Lower lobe of right lung (tissue), 2 donors: ENCODE measurements at regions not wholly inside any gene's neighbourhood (a gene's known extent, or its start where the extent isn't known, plus 50 kb on each side); places are given as distances from the start of the nearest gene placed in this dataset.

Experiments used
- ATAC-seq, 2 donors: fragments of 200-7000 bp; cut with Tn5 transposase; one replicate each; pipeline ENCODE4 v1.9.1; 2020 to 2022; ENCODE audit warnings: mild to moderate bottlenecking in 2 of 2, moderate library complexity in 2 of 2
- DNase-seq: peaks from one replicate; pipeline ENCODE4 v3.0.0-alpha.2; 2020
- H3K27ac ChIP-seq: fragments of 200-600 bp; one replicate; pipeline ENCODE4 v1.8.0; 2022
- H3K27me3 ChIP-seq: fragments of 200-600 bp; one replicate; pipeline ENCODE4 v1.8.0; 2022; ENCODE audit warnings: low read depth
- H3K36me3 ChIP-seq: fragments of 200-600 bp; one replicate; pipeline ENCODE4 v1.8.0; 2022; ENCODE audit warnings: mild to moderate bottlenecking
- H3K4me1 ChIP-seq: fragments of 200-600 bp; one replicate; pipeline ENCODE4 v1.8.0; 2022
- H3K4me3 ChIP-seq: fragments of 200-600 bp; one replicate; pipeline ENCODE4 v1.8.0; 2022; ENCODE audit warnings: mild to moderate bottlenecking
- H3K9me3 ChIP-seq: fragments of 200-600 bp; one replicate; pipeline ENCODE4 v1.8.0; 2022
- CTCF ChIP-seq: fragments of 200-600 bp; IDR thresholded peaks from one replicate; pipeline ENCODE4 v1.8.0; 2022; ENCODE audit warnings: antibody characterized with exemption, mild to moderate bottlenecking
- intact Hi-C: fragments of 100-400 bp; cut with DNase I; formaldehyde crosslinking; loops from one replicate; pipeline ENCODE4 v1.11.0; 2022
- donor health status: DM: no; HTN: yes; CAD: no; lungs with severe emphysema.

- H3K27ac ChIP-seq: no peak overlapping the region
- ATAC-seq: no peak
- H3K9me3 ChIP-seq: no peaks in the 10 kb centered on the region
- TF ChIP-seq CTCF: no peak
- DNase-seq: no peak
- intact Hi-C loops: no loop called here
- no peaks in the 10 kb centered on the region for H3K27me3 ChIP-seq
- no peak overlapping the region for H3K4me3 ChIP-seq
- no peaks in the 10 kb centered on the region for H3K4me1 ChIP-seq
- H3K36me3 ChIP-seq: no peaks in the 10 kb centered on the region
Measured at GRCh38 chr2:34652636-34653035, 1053.5 kb upstream of the FAM98A start.

- Histone ChIP-seq H3K4me3 (no peak overlapping the region), H3K27ac (no peak overlapping the region), H3K27me3 (no peaks in the 10 kb centered on the region), H3K36me3 (no peaks in the 10 kb centered on the region), H3K4me1 (no peaks in the 10 kb centered on the region), H3K9me3 (no peaks in the 10 kb centered on the region)
- intact Hi-C loops: no loop called here
- DNase-seq (no peak), ATAC-seq (no peak)
- no peak for TF ChIP-seq CTCF
Measured at GRCh38 chr2:34646901-34647300, 1047.8 kb upstream of the FAM98A start.

GRCh38 chr2:34632327-34632726, 1033.2 kb upstream of the FAM98A start:
- ATAC-seq (no peak), DNase-seq (no peak)
- peaks cover 5% of the 10 kb centered on the region for H3K9me3 ChIP-seq
- H3K36me3 ChIP-seq: no peaks in the 10 kb centered on the region
- no peak overlapping the region for H3K4me3 ChIP-seq
- H3K27me3 ChIP-seq: no peaks in the 10 kb centered on the region
- intact Hi-C loops: no loop called here
- H3K27ac ChIP-seq: no peak overlapping the region
- TF ChIP-seq CTCF: no peak
- H3K4me1 ChIP-seq: no peaks in the 10 kb centered on the region

GRCh38 chr2:34627003-34627402, 1027.9 kb upstream of the FAM98A start:
- Histone ChIP-seq H3K36me3 (no peaks in the 10 kb centered on the region), H3K4me3 (no peak overlapping the region), H3K4me1 (no peaks in the 10 kb centered on the region), H3K27me3 (no peaks in the 10 kb centered on the region), H3K9me3 (no peaks in the 10 kb centered on the region), H3K27ac (no peak overlapping the region)
- no peak for TF ChIP-seq CTCF
- ATAC-seq (no peak), DNase-seq (no peak)
- intact Hi-C loops: no loop called here

GRCh38 chr2:34604164-34604563, 1005.1 kb upstream of the FAM98A start:
- Histone ChIP-seq H3K27ac (no peak overlapping the region), H3K27me3 (no peaks in the 10 kb centered on the region), H3K4me1 (no peaks in the 10 kb centered on the region), H3K9me3 (no peaks in the 10 kb centered on the region), H3K36me3 (no peaks in the 10 kb centered on the region), H3K4me3 (no peak overlapping the region)
- no peak for TF ChIP-seq CTCF
- DNase-seq (no peak), ATAC-seq (no peak)
- intact Hi-C loops: no loop called here

GRCh38 chr2:34602262-34602661, 1003.2 kb upstream of the FAM98A start:
- H3K27me3 ChIP-seq: no peaks in the 10 kb centered on the region
- intact Hi-C loops: no loop called here
- H3K9me3 ChIP-seq: no peaks in the 10 kb centered on the region
- H3K36me3 ChIP-seq: no peaks in the 10 kb centered on the region
- ATAC-seq (no peak), DNase-seq (no peak)
- H3K27ac ChIP-seq: no peak overlapping the region
- TF ChIP-seq CTCF: no peak
- no peak overlapping the region for H3K4me3 ChIP-seq
- no peaks in the 10 kb centered on the region for H3K4me1 ChIP-seq
